GM20000 (cell line): ENCODE measurements at regions not wholly inside any gene's neighbourhood (a gene's known extent, or its start where the extent isn't known, plus 50 kb on each side); places are given as distances from the start of the nearest gene placed in this dataset.

Experiments
- DNase-seq: peaks from one replicate; pipeline ENCODE4 v3.0.0; 2012; ENCODE audit warnings: low spot score
- TF ChIP-seq, protein P1 (sequence below): IDR thresholded peaks from 2 replicates; pipeline ENCODE4 v1.5.1; 2012; ENCODE audit warnings: mild to moderate bottlenecking, control low read depth; ENCODE audit errors: extremely low read depth, missing control alignments

DNA sequence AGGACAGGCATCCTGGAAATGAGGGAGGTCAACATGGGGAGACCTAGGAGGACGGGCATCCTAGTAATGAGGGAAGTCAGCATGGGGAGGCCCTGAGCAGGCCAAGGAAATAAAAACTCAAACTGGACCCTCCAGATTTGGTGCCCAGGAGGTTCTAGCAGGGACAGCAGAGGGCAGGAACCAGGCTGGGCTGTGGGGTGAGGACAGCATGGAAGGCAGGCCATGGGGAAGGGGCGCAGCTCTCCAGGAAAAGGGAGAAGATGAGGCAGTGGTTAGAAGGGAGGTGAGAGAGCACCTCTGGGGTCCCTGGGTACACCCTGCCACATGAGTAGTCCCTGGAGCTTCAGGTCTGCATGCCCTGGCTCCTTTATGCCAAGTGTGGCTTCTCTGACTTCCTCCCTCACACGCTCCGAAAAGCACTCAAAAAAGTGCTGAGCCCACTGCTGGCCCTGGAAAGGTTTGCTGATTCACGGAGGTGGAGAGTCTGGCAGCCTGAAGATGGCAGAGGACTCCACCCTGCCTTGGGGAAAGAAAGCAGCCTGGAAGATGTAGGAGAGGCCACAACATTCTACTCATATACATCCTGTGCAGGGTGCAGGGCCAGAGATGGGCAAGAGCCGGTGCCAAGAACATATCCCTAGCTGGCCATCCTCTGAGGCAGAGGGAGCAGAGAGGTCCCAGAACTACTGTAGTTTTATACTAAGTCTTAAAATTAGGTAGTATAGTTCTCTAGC, 154.9 kb downstream of the MRPL14 start:
- no peak for DNase-seq
- TF ChIP-seq, protein P1, sequence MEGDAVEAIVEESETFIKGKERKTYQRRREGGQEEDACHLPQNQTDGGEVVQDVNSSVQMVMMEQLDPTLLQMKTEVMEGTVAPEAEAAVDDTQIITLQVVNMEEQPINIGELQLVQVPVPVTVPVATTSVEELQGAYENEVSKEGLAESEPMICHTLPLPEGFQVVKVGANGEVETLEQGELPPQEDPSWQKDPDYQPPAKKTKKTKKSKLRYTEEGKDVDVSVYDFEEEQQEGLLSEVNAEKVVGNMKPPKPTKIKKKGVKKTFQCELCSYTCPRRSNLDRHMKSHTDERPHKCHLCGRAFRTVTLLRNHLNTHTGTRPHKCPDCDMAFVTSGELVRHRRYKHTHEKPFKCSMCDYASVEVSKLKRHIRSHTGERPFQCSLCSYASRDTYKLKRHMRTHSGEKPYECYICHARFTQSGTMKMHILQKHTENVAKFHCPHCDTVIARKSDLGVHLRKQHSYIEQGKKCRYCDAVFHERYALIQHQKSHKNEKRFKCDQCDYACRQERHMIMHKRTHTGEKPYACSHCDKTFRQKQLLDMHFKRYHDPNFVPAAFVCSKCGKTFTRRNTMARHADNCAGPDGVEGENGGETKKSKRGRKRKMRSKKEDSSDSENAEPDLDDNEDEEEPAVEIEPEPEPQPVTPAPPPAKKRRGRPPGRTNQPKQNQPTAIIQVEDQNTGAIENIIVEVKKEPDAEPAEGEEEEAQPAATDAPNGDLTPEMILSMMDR: no peak

DNA sequence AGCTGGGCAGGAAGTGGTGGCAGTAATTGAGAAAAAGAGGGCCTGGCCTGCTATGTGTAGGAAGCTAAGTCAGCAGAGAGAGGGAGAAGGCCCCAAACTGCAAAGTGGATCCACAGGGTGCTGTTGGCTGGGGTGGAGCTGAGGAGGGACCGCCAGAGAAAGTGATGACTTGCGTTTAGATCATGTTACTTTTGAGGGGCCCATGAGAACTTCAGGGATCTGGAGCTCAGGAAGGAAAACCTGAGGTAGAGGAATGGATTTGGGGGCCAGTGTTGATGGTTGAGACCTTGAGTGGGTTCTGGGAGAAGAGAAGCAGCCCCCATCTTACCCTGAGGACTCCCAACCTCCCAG, 155.5 kb downstream of the MRPL14 start:
- no peak for DNase-seq
- TF ChIP-seq, protein P1: no peak

DNA sequence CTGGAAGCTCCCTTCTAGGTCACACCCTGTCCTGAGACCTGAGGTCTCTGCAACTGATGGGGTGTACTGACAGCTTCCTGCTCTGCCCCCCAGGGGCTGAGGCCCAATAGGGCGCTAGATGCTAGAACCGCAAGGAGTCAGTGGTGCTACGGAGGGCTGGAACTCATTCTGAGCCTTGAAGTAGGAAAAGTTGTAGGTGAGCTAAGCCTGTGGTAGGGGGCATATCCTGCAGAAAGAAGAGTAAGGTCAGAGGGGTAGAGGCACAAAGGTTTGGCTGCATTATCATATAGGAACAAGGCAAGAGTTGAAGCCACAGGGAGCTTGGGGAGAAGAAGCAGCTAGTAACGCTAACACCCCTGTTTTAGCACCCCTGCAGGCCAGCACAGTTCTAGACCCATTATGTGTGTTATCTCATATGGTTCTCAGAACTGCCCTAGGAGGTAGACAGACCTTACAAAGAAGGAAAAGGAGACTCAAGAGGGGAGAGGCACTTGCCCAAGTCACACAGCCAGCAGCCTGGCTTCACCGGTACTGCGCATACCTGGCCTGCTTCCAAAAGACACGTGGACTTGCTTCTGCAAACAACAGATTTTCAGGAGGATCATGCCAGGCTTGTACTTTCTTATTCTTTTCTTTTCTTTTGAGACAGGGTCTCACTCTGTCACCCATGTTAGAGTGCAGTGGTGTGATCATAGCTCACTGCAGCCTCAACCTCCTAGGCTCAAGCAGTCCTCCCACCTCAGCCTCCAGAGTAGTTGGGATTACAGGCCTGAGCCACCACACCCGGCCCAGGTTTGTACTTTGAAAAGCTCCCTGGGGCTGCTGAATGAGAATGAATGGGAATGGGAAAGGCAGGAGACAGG, 156.1 kb downstream of the MRPL14 start:
- TF ChIP-seq, protein P1: no peak
- no peak for DNase-seq

DNA sequence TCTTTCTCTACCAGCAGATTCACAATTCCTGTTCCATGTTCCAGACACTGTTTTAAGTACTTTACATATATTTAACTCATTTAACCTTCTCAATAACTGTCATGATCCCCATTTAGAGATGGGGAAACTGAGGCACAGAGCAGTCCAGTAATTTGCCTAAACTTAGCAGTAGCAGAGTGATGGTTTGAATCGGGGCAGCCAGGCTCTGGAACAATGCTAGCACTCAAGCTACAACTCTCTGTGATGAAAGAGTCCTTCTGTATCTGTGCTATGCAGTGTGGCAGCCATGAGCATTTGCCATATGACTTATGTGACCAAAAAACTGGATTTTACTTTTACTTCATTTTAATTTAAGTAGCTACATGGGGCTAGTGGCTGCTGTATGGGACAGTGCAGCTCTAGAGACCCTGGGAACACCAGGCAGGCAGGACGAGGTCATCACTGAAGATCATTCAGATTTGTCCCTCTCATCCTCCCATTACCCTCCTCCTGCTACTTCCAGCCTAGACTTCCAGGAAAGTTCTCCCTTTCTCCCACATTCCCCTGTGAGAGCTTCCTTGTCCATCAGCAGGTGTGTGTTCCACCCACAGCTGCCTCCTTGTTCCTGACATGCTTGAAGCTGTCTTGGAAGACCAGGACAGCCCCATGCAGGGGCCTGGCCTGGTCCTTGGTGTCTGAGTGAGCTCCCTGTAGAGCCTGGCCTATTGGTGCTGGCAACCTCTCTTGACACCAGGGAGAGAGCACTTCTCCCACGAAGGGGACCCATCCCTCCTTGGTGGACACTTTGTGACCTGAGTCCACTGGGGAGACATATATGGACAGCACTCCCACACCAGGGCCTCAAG, 157.0 kb downstream of the MRPL14 start:
- TF ChIP-seq, protein P1: no peak
- no peak for DNase-seq

DNA sequence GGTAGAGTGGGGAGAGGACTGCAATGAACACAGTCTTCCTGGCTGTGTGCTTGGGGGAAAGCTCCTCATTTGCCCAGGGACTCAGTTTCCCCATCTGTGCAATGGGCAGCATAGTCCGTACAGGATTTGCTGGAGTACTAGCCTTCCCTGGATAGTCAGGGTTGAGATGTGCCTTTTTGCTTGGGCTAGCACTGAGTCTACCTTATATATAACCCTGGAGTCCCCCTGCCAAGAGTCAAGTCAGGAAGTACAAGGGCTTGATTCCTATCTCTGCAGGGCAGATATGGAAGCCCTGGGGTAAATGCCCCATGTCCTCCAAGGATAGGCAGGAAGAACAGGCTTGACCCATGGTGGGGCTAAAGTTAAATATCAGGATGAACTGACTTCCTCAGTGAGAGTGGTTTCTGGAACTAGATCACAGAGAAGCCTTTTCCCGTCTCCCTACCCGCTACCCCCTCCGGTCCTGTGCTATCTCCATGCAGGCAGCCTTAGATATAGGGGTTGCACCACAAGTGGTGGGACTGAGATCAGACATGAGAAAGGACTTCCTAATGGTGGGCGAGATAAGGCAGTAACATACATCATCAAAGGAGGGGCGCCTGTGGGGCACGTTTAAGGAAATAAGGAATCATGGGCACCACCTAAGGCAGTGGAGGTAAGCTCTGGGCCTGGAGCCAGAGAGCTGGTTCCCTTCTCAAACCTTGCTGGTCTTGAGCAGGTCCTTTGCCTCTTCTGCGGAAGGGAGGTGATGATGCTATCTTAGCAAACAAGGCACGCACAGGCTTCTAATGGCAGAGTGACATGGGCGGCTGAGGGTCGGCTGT, 157.9 kb downstream of the MRPL14 start:
- TF ChIP-seq, protein P1: no peak
- DNase-seq: no peak

DNA sequence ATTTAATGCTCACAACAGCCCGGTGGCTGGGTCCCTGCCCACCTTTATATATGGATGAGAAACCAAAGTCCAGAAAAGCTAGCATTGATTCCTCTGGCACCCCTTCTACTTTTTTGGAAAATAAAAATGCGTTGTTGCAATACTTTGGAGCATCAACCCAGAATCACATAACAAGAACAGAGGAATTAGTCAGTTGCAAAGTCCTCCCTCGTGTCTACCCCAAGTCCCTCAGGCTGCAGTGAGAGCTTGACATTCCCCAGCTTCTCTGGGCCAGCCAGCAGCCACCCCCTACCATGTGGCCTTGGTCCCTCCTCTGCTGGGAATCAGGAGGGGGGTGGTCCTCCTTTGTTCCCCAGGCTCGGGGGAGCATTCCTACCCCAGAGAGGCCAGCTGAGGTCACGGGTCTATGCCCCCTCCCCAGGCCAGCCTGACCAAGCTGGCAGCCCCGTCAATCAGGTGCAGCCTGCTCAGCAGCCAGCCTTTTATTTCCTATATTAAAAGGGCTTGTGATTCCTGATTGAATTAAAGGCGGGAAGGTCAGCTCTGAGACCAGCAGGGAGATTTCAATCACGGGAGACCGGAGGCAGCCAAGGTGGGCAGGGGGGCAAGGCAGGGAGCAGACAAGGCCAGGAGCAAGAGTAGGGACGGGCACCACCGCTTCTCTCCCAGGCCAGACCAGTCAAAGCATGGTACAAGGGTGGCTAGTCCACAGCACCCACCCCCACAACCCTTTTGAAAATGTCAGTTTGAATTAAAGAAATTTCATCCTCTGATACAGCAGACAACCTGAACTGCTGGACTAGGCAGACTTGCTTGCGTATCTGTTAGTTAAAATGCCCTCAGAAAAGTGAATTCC, 158.9 kb downstream of the MRPL14 start:
- TF ChIP-seq, protein P1: no peak
- no peak for DNase-seq
